GM12891 (cell line): ENCODE measurements at regions not wholly inside any gene's neighbourhood (a gene's known extent, or its start where the extent isn't known, plus 50 kb on each side); places are given as distances from the start of the nearest gene placed in this dataset.

ENCODE experiments used
- PAX5 ChIP-seq: IDR thresholded peaks from 2 replicates; pipeline ENCODE4 v1.6.1; 2011; ENCODE audit warnings: low read length, moderate library complexity, mild to moderate bottlenecking; ENCODE audit not compliant: insufficient read depth, severe bottlenecking
- POLR2A ChIP-seq: IDR thresholded peaks from 2 replicates; pipeline ENCODE4 v1.6.1; 2011; ENCODE audit warnings: low read depth, low read length, control low read depth
- POLR2AphosphoS5 ChIP-seq: IDR thresholded peaks from 2 replicates; pipeline ENCODE4 v1.6.1; 2011; ENCODE audit warnings: low read depth, low read length, control low read depth
- TAF1 ChIP-seq: IDR thresholded peaks from 2 replicates; pipeline ENCODE4 v1.6.1; 2011; ENCODE audit warnings: low read depth, low read length, control low read depth

DNA sequence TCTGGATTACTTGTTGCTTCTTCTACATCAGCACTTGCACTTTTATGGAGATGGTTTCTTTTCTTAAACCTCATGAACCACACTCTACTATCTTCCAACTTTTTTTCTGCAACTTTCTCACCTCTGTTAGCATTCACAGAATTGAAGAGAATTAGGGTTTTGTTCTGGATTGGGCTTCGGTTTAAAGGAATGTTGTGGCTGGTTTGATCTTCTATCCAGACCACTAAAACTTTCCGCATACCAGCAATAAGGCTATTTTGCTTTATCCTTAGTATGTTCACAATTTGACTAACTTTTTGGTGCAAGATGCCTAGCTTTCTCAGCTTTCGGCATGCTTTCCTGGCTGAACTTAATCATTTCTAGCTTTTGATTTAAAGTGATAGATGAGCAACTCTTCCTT, 666.7 kb upstream of the MIR17HG start:
- no peak for TF ChIP-seq POLR2A
- TF ChIP-seq PAX5, result no peak
- no peak for TF ChIP-seq POLR2AphosphoS5
- no peak for TF ChIP-seq TAF1
